IPS-20b (cell line): ENCODE measurements at regions not wholly inside any gene's neighbourhood (a gene's known extent, or its start where the extent isn't known, plus 50 kb on each side); places are given as distances from the start of the nearest gene placed in this dataset.

ENCODE experiments used
- H3K27ac ChIP-seq: one replicate; pipeline ENCODE4 v1.5.1; 2013; ENCODE audit warnings: low read length
- H3K27me3 ChIP-seq: 2 replicates; pipeline ENCODE4 v1.6.1; 2013; ENCODE audit warnings: mild to moderate bottlenecking, low read length, inconsistent platforms; ENCODE audit not compliant: insufficient read depth
- H3K36me3 ChIP-seq: 2 replicates; pipeline ENCODE4 v1.6.1; 2013; ENCODE audit warnings: low read depth, mild to moderate bottlenecking, inconsistent platforms, low read length, moderate library complexity; ENCODE audit not compliant: insufficient read depth
- H3K4me1 ChIP-seq: 2 replicates; pipeline ENCODE4 v1.6.1; 2013; ENCODE audit warnings: mild to moderate bottlenecking, control low read depth, inconsistent platforms, low read length, moderate library complexity; ENCODE audit not compliant: insufficient read depth
- H3K4me3 ChIP-seq: 2 replicates; pipeline ENCODE4 v1.5.1; 2013; ENCODE audit warnings: mild to moderate bottlenecking, low read length, inconsistent platforms
- H3K9ac ChIP-seq: 2 replicates; pipeline ENCODE4 v1.6.1; 2013; ENCODE audit warnings: low read depth, mild to moderate bottlenecking, inconsistent platforms, low read length, moderate library complexity
- H3K9me3 ChIP-seq: 2 replicates; pipeline ENCODE4 v1.6.1; 2013; ENCODE audit warnings: mild to moderate bottlenecking, low read depth, low read length, inconsistent platforms; ENCODE audit not compliant: insufficient read depth

- H3K9me3 ChIP-seq, result no peaks in the 10 kb centered on the region
- no peak overlapping the region for H3K4me3 ChIP-seq
- no peaks in the 10 kb centered on the region for H3K4me1 ChIP-seq
Measured at GRCh38 chr4:129378364-129378763, 282.4 kb downstream of the C4orf33 start.

DNA sequence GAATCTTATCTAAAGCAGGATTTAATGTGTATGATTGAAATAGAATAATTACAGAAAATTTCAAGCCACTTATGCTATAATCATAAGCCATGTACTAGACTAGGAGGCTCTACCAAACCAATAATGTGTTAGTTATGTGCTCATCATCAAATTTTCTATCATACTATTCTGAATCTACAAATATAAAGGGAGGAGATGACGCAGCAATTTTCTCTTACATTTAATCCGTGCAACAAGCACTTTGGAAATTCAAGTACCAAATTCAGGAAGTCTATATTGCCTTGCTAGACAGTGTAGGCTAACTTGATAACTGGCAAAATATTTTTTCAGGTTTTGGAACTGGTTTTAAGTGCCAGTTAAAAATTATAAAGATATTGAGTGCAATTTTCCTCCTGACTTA lies 283.5 kb downstream of the C4orf33 start:
- no peaks in the 10 kb centered on the region for H3K9me3 ChIP-seq
- H3K27ac ChIP-seq, result no peak overlapping the region
- H3K9ac ChIP-seq, result no peak overlapping the region
- H3K4me1 ChIP-seq, result no peaks in the 10 kb centered on the region
- no peaks in the 10 kb centered on the region for H3K27me3 ChIP-seq
- H3K4me3 ChIP-seq, result no peak overlapping the region
- H3K36me3 ChIP-seq, result no peaks in the 10 kb centered on the region

More at GRCh38 chr4:129378364-129378763, 282.4 kb downstream of the C4orf33 start:
- Histone ChIP-seq H3K36me3 (no peaks in the 10 kb centered on the region), H3K27ac (no peak overlapping the region), H3K9ac (no peak overlapping the region), H3K27me3 (no peaks in the 10 kb centered on the region)

GRCh38 chr4:129384974-129385373 lies 289.0 kb downstream of the C4orf33 start:
- no peak overlapping the region for H3K4me3 ChIP-seq
- no peaks in the 10 kb centered on the region for H3K9me3 ChIP-seq
- H3K9ac ChIP-seq, result no peak overlapping the region

GRCh38 chr4:129387666-129388065 lies 291.7 kb downstream of the C4orf33 start:
- H3K36me3 ChIP-seq, result no peaks in the 10 kb centered on the region
- no peak overlapping the region for H3K4me3 ChIP-seq

More at GRCh38 chr4:129384974-129385373, 289.0 kb downstream of the C4orf33 start:
- Histone ChIP-seq H3K27me3 (no peaks in the 10 kb centered on the region), H3K36me3 (no peaks in the 10 kb centered on the region), H3K4me1 (no peaks in the 10 kb centered on the region), H3K27ac (no peak overlapping the region)

DNA sequence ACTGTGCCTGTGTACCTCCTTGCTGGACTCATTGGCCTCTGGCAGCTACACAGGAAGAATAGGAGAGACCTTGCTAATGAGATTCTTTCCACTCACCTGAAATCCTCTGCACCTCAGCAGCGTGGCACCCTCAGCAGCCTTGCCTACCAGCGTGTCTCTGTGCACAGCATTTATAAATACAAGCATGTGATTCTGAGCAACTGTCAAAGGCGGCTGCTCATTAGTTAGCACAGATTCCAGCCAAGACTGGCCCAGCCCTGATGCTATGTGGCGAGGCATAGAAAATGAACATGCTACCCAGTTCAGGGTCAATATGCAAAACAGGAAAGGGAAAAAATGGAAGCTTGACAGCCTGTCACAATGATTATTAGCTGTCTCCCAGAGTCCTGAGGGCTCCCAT lies 298.0 kb downstream of the C4orf33 start:
- no peaks in the 10 kb centered on the region for H3K36me3 ChIP-seq
- no peak overlapping the region for H3K9ac ChIP-seq
- H3K4me3 ChIP-seq, result no peak overlapping the region
- peaks cover 6% of the 10 kb centered on the region; the same call in 1 of the 2 replicates for H3K9me3 ChIP-seq
- no peaks in the 10 kb centered on the region for H3K27me3 ChIP-seq
- no peak overlapping the region for H3K27ac ChIP-seq
- H3K4me1 ChIP-seq, result no peaks in the 10 kb centered on the region

More at GRCh38 chr4:129387666-129388065, 291.7 kb downstream of the C4orf33 start:
- no peak overlapping the region for H3K27ac ChIP-seq
- H3K9me3 ChIP-seq, result no peaks in the 10 kb centered on the region; the same call in 1 of the 2 replicates
- no peaks in the 10 kb centered on the region for H3K27me3 ChIP-seq
- no peak overlapping the region for H3K9ac ChIP-seq
- no peaks in the 10 kb centered on the region for H3K4me1 ChIP-seq

GRCh38 chr4:129394635-129395034 lies 298.7 kb downstream of the C4orf33 start:
- Histone ChIP-seq H3K9ac (no peak overlapping the region), H3K9me3 (peaks cover 6% of the 10 kb centered on the region; the same call in 1 of the 2 replicates), H3K4me1 (no peaks in the 10 kb centered on the region), H3K27me3 (no peaks in the 10 kb centered on the region), H3K36me3 (no peaks in the 10 kb centered on the region), H3K27ac (no peak overlapping the region), H3K4me3 (no peak overlapping the region)

- Histone ChIP-seq H3K27ac (no peak overlapping the region), H3K27me3 (no peaks in the 10 kb centered on the region), H3K4me1 (peaks cover 6% of the 10 kb centered on the region; the same call in 1 of the 2 replicates), H3K4me3 (no peak overlapping the region), H3K9ac (no peak overlapping the region), H3K9me3 (no peaks in the 10 kb centered on the region; the same call in 1 of the 2 replicates), H3K36me3 (no peaks in the 10 kb centered on the region)
Measured at GRCh38 chr4:129403848-129404247, 307.9 kb downstream of the C4orf33 start.

- Histone ChIP-seq H3K9me3 (no peaks in the 10 kb centered on the region), H3K27me3 (no peaks in the 10 kb centered on the region), H3K4me1 (no peaks in the 10 kb centered on the region), H3K9ac (no peak overlapping the region), H3K27ac (no peak overlapping the region), H3K4me3 (no peak overlapping the region), H3K36me3 (no peaks in the 10 kb centered on the region)
Measured at GRCh38 chr4:129410115-129410514, 314.2 kb downstream of the C4orf33 start.

GRCh38 chr4:129415004-129415403 lies 319.1 kb downstream of the C4orf33 start:
- Histone ChIP-seq H3K27ac (no peak overlapping the region), H3K27me3 (no peaks in the 10 kb centered on the region), H3K9me3 (no peaks in the 10 kb centered on the region), H3K9ac (no peak overlapping the region), H3K4me3 (no peak overlapping the region), H3K36me3 (no peaks in the 10 kb centered on the region), H3K4me1 (no peaks in the 10 kb centered on the region)

DNA sequence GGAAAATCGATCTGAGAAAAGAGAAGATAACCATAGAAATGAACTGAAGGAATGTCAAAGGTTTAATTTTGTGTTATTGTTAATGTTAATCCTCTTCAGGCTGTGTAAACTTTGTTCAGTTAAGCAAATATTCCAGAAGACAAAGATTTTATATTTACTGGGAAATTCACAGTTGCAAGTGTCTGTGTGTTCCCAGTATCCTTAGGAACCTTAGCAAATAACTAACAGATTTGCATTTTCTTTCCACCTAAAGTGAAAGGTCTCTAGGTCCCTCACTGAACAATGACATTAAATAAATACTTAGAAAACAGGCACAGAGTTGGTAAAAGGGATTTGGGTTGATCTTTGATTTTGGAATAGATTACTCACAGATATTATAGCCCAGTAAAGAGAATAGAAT lies 324.7 kb downstream of the C4orf33 start:
- Histone ChIP-seq H3K36me3 (no peaks in the 10 kb centered on the region), H3K9me3 (no peaks in the 10 kb centered on the region), H3K27ac (no peak overlapping the region), H3K9ac (no peak overlapping the region), H3K4me1 (no peaks in the 10 kb centered on the region), H3K4me3 (no peak overlapping the region), H3K27me3 (no peaks in the 10 kb centered on the region)

- Histone ChIP-seq H3K27ac (no peak overlapping the region), H3K9me3 (no peaks in the 10 kb centered on the region), H3K4me1 (no peaks in the 10 kb centered on the region), H3K9ac (no peak overlapping the region), H3K4me3 (no peak overlapping the region), H3K36me3 (no peaks in the 10 kb centered on the region), H3K27me3 (no peaks in the 10 kb centered on the region)
Measured at GRCh38 chr4:129422277-129422676, 326.3 kb downstream of the C4orf33 start.

GRCh38 chr4:129428454-129428853 lies 332.5 kb downstream of the C4orf33 start:
- Histone ChIP-seq H3K9me3 (no peaks in the 10 kb centered on the region), H3K27me3 (no peaks in the 10 kb centered on the region), H3K9ac (no peak overlapping the region), H3K27ac (no peak overlapping the region), H3K4me1 (no peaks in the 10 kb centered on the region), H3K36me3 (no peaks in the 10 kb centered on the region), H3K4me3 (no peak overlapping the region)
